ENCODE measurements at regions not wholly inside any gene's neighbourhood (a gene's known extent, or its start where the extent isn't known, plus 50 kb on each side); places are given as distances from the start of the nearest gene placed in this dataset.
"Not testable (repeated sequence)": the region's sequence is repeated elsewhere in the genome, so short reads cannot be mapped to it uniquely, and the experiment has no call there.

DNA sequence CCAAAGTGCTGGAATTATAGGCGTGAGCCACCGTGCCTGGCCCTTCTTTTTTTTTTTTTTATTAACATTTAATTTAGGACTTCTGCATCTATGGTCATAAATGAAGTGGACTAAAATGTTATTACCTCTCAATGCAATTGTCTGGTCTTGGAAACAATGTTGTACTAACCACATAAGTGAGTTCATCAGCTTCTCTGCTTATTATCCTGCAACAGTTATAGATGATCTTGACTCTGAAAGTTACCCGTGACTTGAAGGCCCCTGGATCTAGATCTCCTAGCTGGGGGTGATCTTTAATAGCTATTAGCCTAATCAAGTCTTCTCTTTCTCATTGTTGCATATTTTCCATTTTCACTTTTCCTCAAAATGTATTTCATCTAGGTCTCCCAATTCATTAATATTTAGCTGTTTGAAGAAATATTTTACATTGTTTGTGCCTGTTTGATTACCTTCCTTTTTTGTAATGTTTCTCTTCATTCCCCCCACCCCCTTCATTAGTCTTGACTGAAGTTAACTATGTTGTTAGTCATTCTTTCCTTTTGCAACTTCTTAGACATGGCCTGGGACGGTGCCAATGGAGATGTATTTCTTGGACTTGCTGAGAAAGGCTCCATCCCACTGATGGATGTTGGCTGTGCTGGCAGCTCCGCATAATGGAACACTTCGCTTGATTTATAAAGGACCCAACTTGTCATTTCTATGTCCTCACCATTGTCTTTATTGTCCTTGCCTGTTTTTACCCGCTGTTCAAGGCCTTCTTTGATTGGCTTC is 141.6 kb upstream of the RIOK3 start:
- DNase-seq (ENCODE audit: low read depth): peak; percentile 92

DNA sequence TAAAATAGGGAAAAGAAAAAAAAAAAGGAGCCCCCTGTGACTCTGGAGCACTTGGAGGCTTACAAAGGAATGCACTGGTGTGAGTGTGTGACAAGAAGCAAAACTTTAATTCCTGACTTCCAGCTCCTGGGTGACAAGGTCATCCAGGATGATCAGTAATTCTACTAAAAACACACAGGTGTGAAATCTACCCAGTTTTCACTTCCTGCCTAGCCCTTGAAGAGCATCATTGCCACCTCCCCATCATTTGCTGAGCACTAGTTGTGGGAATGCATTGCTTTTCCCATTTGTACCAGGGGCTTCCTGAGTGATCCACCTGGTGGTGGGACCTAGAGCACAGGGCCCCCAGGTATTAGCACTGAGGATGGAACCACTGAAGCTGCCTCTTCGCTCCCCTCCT is 139.7 kb upstream of the RIOK3 start:
- Histone ChIP-seq H3K4me3 (ENCODE audit: low read length) (no peak overlapping the region), H3K9ac (ENCODE audit: low read length) (no peak overlapping the region), H3K36me3 (ENCODE audit: control insufficient read depth, insufficient read depth, low read length, severe bottlenecking) (peaks cover 5% of the 10 kb centered on the region), H3K9me3 (ENCODE audit: control insufficient read depth, low read length) (peaks cover 5% of the 10 kb centered on the region), H3K4me1 (ENCODE audit: control insufficient read depth, insufficient read depth, low read length) (peaks cover 9% of the 10 kb centered on the region), H3K27me3 (replicated peaks; ENCODE audit: control insufficient read depth, insufficient read depth, low read length) (no peaks in the 10 kb centered on the region)
- DNase-seq (ENCODE audit: low read depth): no peak

More for the DNA sequence above, 141.6 kb upstream of the RIOK3 start:
- peaks cover 13% of the 10 kb centered on the region for H3K4me1 ChIP-seq (ENCODE audit: control insufficient read depth, insufficient read depth, low read length)
- no peak overlapping the region for H3K4me3 ChIP-seq (ENCODE audit: low read length)
- H3K27me3 ChIP-seq (replicated peaks; ENCODE audit: control insufficient read depth, insufficient read depth, low read length): no peaks in the 10 kb centered on the region
- peaks cover 5% of the 10 kb centered on the region for H3K9me3 ChIP-seq (ENCODE audit: control insufficient read depth, low read length)
- peaks cover 5% of the 10 kb centered on the region for H3K36me3 ChIP-seq (ENCODE audit: control insufficient read depth, insufficient read depth, low read length, severe bottlenecking)
- no peak overlapping the region for H3K9ac ChIP-seq (ENCODE audit: low read length)

DNA sequence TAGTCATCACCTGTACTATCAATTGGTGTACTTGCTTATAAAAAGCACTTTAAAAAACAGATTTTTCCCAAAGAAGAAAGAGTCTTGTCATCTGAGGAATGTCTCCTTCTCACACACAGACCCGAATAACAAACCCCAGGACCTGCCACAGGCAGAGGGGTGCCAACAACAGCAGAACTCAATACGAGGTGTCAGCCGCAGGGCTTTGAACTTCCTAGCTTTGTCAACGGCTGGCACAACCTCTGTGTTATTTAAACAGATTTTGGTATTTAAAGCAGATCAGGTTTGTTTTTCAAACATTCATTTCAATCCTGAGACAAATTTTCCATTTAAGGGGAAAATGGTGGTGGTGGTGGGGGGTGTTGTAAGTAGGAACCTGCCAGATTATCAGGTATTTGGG is 138.4 kb upstream of the RIOK3 start:
- peaks cover 5% of the 10 kb centered on the region for H3K36me3 ChIP-seq (ENCODE audit: control insufficient read depth, insufficient read depth, low read length, severe bottlenecking)
- H3K9ac ChIP-seq (ENCODE audit: low read length): no peak overlapping the region
- peaks cover 5% of the 10 kb centered on the region for H3K9me3 ChIP-seq (ENCODE audit: control insufficient read depth, low read length)
- H3K27me3 ChIP-seq (replicated peaks; ENCODE audit: control insufficient read depth, insufficient read depth, low read length): no peaks in the 10 kb centered on the region
- no peak overlapping the region for H3K4me3 ChIP-seq (ENCODE audit: low read length)
- DNase-seq (ENCODE audit: low read depth): no peak
- peaks cover 9% of the 10 kb centered on the region for H3K4me1 ChIP-seq (ENCODE audit: control insufficient read depth, insufficient read depth, low read length)

DNA sequence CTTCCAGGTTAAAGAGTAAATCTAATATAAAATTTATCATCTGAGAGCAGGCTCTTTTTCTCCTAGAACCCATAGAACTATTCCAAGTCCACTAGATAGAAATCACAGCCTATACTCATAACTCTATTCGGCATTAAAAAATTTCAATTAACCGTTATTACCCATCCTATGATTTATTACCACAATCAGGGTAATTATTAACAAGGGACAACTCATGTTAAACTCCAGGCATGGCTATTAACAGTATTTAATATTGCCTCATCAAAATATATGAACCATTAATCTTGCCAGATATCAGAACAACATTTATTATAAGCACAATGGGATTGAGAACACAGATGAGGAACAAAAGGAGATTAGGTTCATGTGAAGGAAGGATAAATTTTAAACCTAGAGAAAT is 136.8 kb upstream of the RIOK3 start:
- no peaks in the 10 kb centered on the region for H3K27me3 ChIP-seq (replicated peaks; ENCODE audit: control insufficient read depth, insufficient read depth, low read length)
- no peak overlapping the region for H3K9ac ChIP-seq (ENCODE audit: low read length)
- H3K4me1 ChIP-seq (ENCODE audit: control insufficient read depth, insufficient read depth, low read length): peaks cover 8% of the 10 kb centered on the region

DNA sequence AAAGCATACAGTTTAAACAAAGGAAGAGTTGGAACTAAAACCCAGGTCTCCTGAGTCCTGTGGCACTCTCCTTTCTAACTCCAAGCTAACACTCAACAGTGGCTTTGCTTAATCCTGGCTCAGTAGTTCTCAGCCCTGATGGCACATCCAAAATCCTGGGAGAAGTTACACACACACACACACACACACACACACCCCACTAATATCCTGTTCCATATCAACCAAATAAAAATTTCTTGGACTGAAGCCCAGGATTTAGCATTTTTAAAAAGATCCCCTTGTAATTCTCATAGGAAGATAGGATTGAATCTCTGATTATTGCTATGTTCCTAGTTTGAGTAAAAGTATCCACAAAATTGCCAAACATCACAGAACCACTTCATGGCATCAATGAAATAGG is 136.1 kb upstream of the RIOK3 start:
- Histone ChIP-seq H3K27me3 (replicated peaks; ENCODE audit: control insufficient read depth, insufficient read depth, low read length) (no peaks in the 10 kb centered on the region), H3K36me3 (ENCODE audit: control insufficient read depth, insufficient read depth, low read length, severe bottlenecking) (peaks cover 5% of the 10 kb centered on the region), H3K9ac (ENCODE audit: low read length) (no peak overlapping the region), H3K4me1 (ENCODE audit: control insufficient read depth, insufficient read depth, low read length) (peaks cover 2% of the 10 kb centered on the region), H3K9me3 (ENCODE audit: control insufficient read depth, low read length) (peaks cover 5% of the 10 kb centered on the region), H3K4me3 (ENCODE audit: low read length) (no peak overlapping the region)
- no peak for DNase-seq (ENCODE audit: low read depth)

More for the DNA sequence above, 136.8 kb upstream of the RIOK3 start:
- Histone ChIP-seq H3K9me3 (ENCODE audit: control insufficient read depth, low read length) (peaks cover 5% of the 10 kb centered on the region), H3K4me3 (ENCODE audit: low read length) (no peak overlapping the region), H3K36me3 (ENCODE audit: control insufficient read depth, insufficient read depth, low read length, severe bottlenecking) (peaks cover 5% of the 10 kb centered on the region)
- no peak for DNase-seq (ENCODE audit: low read depth)

DNA sequence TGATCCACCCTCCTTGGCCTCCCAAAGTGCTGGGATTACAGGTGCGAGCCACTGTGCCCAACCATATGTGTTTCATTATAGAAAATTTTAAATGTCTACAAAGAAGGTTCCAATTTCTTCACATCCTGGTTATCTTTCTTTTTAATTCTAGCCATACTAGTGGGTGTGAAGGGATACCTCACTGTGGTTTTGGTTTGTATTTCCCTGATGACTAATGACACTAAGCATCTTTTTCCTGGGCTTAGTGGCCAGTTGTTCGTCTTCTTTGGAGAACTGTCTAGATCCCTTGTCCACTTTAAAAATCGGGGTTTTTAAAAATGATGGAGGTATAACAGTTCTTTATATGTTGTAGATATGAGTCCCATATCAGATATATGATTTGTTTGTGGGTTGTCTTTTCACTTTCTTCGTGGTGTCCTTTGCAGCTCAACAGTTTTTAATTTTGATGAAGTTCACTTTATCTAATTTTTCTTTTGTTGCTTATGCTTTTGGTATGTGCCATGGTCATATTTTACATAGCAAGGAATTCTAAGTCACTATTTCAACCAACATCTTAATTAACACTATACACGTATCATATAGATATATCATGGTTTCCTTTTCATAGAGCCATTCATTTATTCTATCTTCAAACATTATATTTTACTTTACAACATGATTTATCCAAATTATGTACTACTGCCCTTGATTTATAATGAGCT is 135.0 kb upstream of the RIOK3 start:
- Histone ChIP-seq H3K9ac (ENCODE audit: low read length) (no peak overlapping the region), H3K27me3 (replicated peaks; ENCODE audit: control insufficient read depth, insufficient read depth, low read length) (no peaks in the 10 kb centered on the region), H3K9me3 (ENCODE audit: control insufficient read depth, low read length) (peaks cover 5% of the 10 kb centered on the region), H3K4me1 (ENCODE audit: control insufficient read depth, insufficient read depth, low read length) (no peaks in the 10 kb centered on the region), H3K4me3 (ENCODE audit: low read length) (no peak overlapping the region), H3K36me3 (ENCODE audit: control insufficient read depth, insufficient read depth, low read length, severe bottlenecking) (peaks cover 5% of the 10 kb centered on the region)
- DNase-seq (ENCODE audit: low read depth): peak; percentile 51

DNA sequence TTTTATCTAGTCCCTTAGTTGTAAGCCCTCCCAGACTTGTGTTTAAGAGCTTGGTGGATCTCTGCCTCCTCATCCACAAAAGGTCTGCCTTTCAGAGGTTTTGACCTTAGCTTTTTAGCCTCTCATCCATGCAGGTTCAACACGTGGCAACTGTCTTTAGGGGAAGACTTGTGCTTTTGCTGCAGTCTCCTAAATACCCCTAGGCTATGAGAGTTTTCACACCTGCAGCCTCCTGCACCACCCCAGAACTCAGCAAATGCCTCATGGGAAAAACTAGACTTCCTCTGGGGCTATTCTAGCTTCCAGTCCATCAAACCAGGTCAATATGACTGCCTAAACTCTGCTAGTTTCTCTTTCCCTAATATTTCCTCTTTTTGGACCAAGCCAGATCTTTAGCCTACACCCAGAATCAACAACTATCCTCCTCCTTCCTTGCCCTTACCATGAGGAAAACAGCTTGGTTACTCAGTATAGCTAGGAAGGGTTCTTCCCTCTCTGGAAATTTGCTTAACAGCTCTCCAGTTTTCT is 132.3 kb upstream of the RIOK3 start:
- peaks cover 2% of the 10 kb centered on the region for H3K36me3 ChIP-seq (ENCODE audit: control insufficient read depth, insufficient read depth, low read length, severe bottlenecking)
- no peaks in the 10 kb centered on the region for H3K9me3 ChIP-seq (ENCODE audit: control insufficient read depth, low read length)
- no peak overlapping the region for H3K9ac ChIP-seq (ENCODE audit: low read length)
- no peak overlapping the region for H3K4me3 ChIP-seq (ENCODE audit: low read length)
- DNase-seq (ENCODE audit: low read depth): no peak
- no peaks in the 10 kb centered on the region for H3K4me1 ChIP-seq (ENCODE audit: control insufficient read depth, insufficient read depth, low read length)
- no peaks in the 10 kb centered on the region for H3K27me3 ChIP-seq (replicated peaks; ENCODE audit: control insufficient read depth, insufficient read depth, low read length)

DNA sequence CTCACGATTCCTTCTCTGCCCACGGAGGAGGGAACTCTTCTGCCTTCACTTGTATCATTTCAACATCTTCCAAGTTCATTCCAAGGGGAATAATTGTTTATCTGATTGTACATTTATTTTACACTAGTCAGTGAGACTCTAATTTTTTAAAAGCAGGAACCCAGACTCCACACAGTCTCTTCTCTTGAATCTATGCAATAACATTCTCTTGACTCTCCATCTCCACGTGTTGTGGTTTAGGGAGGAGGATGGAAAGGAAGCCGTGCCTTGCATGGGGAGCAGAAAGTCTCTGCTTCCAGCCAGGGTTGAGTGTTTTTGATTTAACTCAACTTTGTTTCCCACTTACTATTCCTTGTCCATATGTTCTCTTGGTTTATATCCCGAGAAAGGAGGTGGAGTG is 131.1 kb upstream of the RIOK3 start:
- DNase-seq (ENCODE audit: low read depth): no peak
- H3K4me3 ChIP-seq (ENCODE audit: low read length): no peak overlapping the region
- H3K4me1 ChIP-seq (ENCODE audit: control insufficient read depth, insufficient read depth, low read length): no peaks in the 10 kb centered on the region
- no peaks in the 10 kb centered on the region for H3K9me3 ChIP-seq (ENCODE audit: control insufficient read depth, low read length)
- H3K27me3 ChIP-seq (replicated peaks; ENCODE audit: control insufficient read depth, insufficient read depth, low read length): no peaks in the 10 kb centered on the region
- no peak overlapping the region for H3K9ac ChIP-seq (ENCODE audit: low read length)
- H3K36me3 ChIP-seq (ENCODE audit: control insufficient read depth, insufficient read depth, low read length, severe bottlenecking): no peaks in the 10 kb centered on the region

DNA sequence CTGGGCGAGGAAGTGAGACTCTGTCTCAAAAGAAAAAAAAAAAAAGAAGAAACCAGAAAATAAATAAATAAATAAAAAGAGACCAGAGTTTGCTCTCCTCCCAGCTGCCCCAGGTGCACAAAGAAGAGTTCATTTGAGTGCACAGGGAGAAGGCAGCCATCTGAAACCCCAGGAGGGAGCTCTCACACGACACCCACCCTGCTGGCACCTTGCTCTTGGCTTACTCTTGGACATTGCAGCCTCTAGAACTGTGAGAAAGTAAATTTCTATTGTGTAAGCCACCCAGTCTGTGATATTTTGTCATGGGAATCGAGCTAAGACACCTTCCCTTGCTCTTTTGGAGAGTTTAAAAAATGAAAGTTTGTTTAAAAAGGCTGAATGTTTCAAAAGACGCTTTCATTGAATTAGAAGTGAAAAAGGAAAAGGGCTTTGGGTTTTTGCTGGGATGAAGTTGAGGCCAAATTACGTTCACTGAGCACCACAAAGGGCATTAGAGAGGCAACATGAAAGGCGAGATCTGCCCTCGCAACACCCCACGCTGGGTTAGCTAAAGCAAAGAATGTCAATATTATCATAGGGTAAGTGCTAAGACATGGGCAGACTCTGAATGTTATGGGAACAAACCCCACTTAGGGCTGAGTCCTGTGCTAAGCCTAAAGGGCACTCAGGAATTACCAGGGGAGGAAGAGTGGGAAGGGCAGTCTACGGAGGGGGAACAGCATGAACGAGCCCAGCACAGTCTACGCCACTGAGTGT is 128.9 kb upstream of the RIOK3 start:
- H3K9ac ChIP-seq (ENCODE audit: low read length): no peak overlapping the region
- H3K36me3 ChIP-seq (ENCODE audit: control insufficient read depth, insufficient read depth, low read length, severe bottlenecking): no peaks in the 10 kb centered on the region
- H3K9me3 ChIP-seq (ENCODE audit: control insufficient read depth, low read length): no peaks in the 10 kb centered on the region
- DNase-seq (ENCODE audit: low read depth): no peak
- no peaks in the 10 kb centered on the region for H3K27me3 ChIP-seq (replicated peaks; ENCODE audit: control insufficient read depth, insufficient read depth, low read length)
- H3K4me3 ChIP-seq (ENCODE audit: low read length): no peak overlapping the region
- H3K4me1 ChIP-seq (ENCODE audit: control insufficient read depth, insufficient read depth, low read length): no peaks in the 10 kb centered on the region

DNA sequence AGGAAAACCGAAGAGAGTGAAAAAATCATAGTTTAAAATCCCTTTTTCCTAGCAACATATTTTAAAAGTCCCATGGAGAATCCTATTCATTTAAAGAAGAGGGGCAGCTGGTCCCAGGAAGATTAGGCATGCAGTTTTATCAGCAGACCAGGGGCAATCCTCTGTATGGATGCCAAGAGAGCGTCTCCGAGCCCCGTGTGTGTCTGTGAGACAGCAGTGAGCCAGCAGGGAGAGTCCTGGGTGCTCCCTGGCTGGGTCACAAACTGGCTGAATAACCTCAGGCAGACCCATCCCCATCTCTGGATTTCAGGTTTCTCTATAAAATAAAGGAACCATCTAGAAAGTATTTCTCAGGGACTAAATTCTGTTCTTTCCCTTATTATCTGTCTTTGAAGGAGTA is 128.2 kb upstream of the RIOK3 start:
- Histone ChIP-seq H3K4me1 (ENCODE audit: control insufficient read depth, insufficient read depth, low read length) (no peaks in the 10 kb centered on the region), H3K4me3 (ENCODE audit: low read length) (no peak overlapping the region), H3K36me3 (ENCODE audit: control insufficient read depth, insufficient read depth, low read length, severe bottlenecking) (no peaks in the 10 kb centered on the region), H3K9me3 (ENCODE audit: control insufficient read depth, low read length) (no peaks in the 10 kb centered on the region), H3K27me3 (replicated peaks; ENCODE audit: control insufficient read depth, insufficient read depth, low read length) (no peaks in the 10 kb centered on the region), H3K9ac (ENCODE audit: low read length) (no peak overlapping the region)
- DNase-seq (ENCODE audit: low read depth): no peak

DNA sequence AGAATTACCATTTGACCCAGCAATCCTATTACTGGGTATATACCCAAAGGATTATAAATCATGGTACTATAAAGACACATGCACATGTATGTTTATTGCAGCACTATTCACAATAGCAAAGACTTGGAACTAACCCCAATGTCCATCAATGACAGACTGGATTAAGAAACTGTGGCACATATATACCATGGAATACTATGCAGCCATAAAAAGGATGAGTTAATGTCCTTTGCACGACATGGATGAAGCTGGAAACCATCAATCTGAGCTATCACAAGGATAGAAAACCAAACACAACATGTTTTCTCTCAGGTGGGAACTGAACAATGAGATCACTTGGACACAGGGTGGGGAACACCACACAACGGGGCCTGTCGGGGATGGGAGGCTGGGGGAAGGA is 123.4 kb upstream of the RIOK3 start:
- not testable (repeated sequence) for H3K9me3 ChIP-seq (ENCODE audit: control insufficient read depth, low read length); H3K27me3 ChIP-seq (replicated peaks; ENCODE audit: control insufficient read depth, insufficient read depth, low read length); H3K9ac ChIP-seq (ENCODE audit: low read length); H3K4me3 ChIP-seq (ENCODE audit: low read length); H3K36me3 ChIP-seq (ENCODE audit: control insufficient read depth, insufficient read depth, low read length, severe bottlenecking); H3K4me1 ChIP-seq (ENCODE audit: control insufficient read depth, insufficient read depth, low read length); DNase-seq (ENCODE audit: low read depth)
